ENCODE measurements at regions not wholly inside any gene's neighbourhood (a gene's known extent, or its start where the extent isn't known, plus 50 kb on each side); places are given as distances from the start of the nearest gene placed in this dataset.

GRCh38 chr7:40987571-40987970 is 715.3 kb downstream of the INHBA start:
- TF ChIP-seq CTCF (IDR thresholded peaks at IDR 0.05), result no peak
- no peak for TF ChIP-seq POLR2AphosphoS5 (IDR thresholded peaks at IDR 0.05)

All from sigmoid colon (tissue), 4 donors.